ENCODE measurements at regions not wholly inside any gene's neighbourhood (a gene's known extent, or its start where the extent isn't known, plus 50 kb on each side); places are given as distances from the start of the nearest gene placed in this dataset.

- POLR2A ChIA-PET = no interaction called here
- no peak overlapping the region for H3K4me3 Mint-ChIP-seq
- peaks cover 3 to 17% (median 8%) of the 10 kb centered on the region in 11 donors for H3K9me3 Mint-ChIP-seq
- H3K27ac Mint-ChIP-seq = no peak overlapping the region
- H3K27me3 Mint-ChIP-seq = peaks cover 0 to 11% (median 4%) of the 10 kb centered on the region in 5 donors
- Histone ChIP-seq H3K27ac (ENCODE audit: low read depth, low read length) (no peak overlapping the region), H3K4me3 (ENCODE audit: low read length) (no peak overlapping the region), H3K4me1 (ENCODE audit: control insufficient read depth in 2 of 2, insufficient read depth in 2 of 2, low read length in 2 of 2) (no peaks in the 10 kb centered on the region), H3K27me3 (ENCODE audit: control insufficient read depth in 2 of 2, insufficient read depth in 2 of 2, low read length in 2 of 2) (no peaks in the 10 kb centered on the region), H3K9me3 (ENCODE audit: control insufficient read depth in 2 of 3, low read length in 3 of 3) (no peaks in the 10 kb centered on the region), H3K36me3 (ENCODE audit: control insufficient read depth in 2 of 3, insufficient read depth in 3 of 3, low read length in 3 of 3) (no peaks in the 10 kb centered on the region)
- CTCF ChIA-PET = no interaction called here
- H3K4me1 Mint-ChIP-seq = no peaks in the 10 kb centered on the region
- DNase-seq (no peak), ATAC-seq (no peak)
- peaks cover 0 to 5% (median 0%) of the 10 kb centered on the region in 5 donors for H3K36me3 Mint-ChIP-seq
- intact Hi-C loops (cut with micrococcal nuclease) = no loop called here
These were observed 53.5 kb upstream of the CHODL start for GRCh38 chr21:18191139-18191538.

- intact Hi-C loops (cut with micrococcal nuclease) = no loop called here
- no peaks in the 10 kb centered on the region for H3K36me3 ChIP-seq (ENCODE audit: control insufficient read depth in 2 of 3, insufficient read depth in 3 of 3, low read length in 3 of 3)
- ChIA-PET CTCF (no interaction called here), POLR2A (no interaction called here)
- Mint-ChIP-seq H3K4me1 (peaks cover 0 to under 1% (median 0%) of the 10 kb centered on the region in 7 donors), H3K27ac (no peak overlapping the region), H3K27me3 (peaks cover 0 to 8% (median 0%) of the 10 kb centered on the region in 5 donors), H3K4me3 (no peak overlapping the region), H3K36me3 (no peaks in the 10 kb centered on the region), H3K9me3 (peaks cover 0 to 8% (median 3%) of the 10 kb centered on the region in 11 donors)
- ATAC-seq (no peak), DNase-seq (no peak)
- H3K4me3 ChIP-seq (ENCODE audit: low read length) = no peak overlapping the region
- H3K27ac ChIP-seq (ENCODE audit: low read depth, low read length) = no peak overlapping the region
- H3K9me3 ChIP-seq (ENCODE audit: control insufficient read depth in 2 of 3, low read length in 3 of 3) = no peaks in the 10 kb centered on the region
- H3K4me1 ChIP-seq (ENCODE audit: control insufficient read depth in 2 of 2, insufficient read depth in 2 of 2, low read length in 2 of 2) = no peaks in the 10 kb centered on the region
- H3K27me3 ChIP-seq (ENCODE audit: control insufficient read depth in 2 of 2, insufficient read depth in 2 of 2, low read length in 2 of 2) = no peaks in the 10 kb centered on the region
These were observed 66.1 kb upstream of the CHODL start for GRCh38 chr21:18178509-18178908.

DNA sequence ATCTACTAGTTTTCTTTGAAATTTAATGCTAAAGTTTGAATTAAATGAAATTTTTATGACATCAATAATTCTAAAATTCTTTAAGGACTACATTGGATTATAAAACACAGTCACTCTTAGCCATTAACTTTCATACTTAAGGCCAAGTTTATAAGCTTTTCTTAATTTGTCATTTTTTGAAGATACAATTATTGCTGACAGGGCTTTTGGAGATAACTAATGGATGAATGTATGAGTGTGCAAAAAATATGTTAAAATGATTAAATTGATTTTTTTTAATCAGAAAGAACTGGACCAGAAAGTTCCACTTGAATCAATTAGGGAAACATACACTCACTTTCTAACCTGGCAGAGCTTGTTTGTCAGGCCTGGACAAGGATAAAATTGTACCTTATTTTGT lies 70.3 kb upstream of the CHODL start:
- Histone ChIP-seq H3K27ac (ENCODE audit: low read depth, low read length) (no peak overlapping the region), H3K36me3 (ENCODE audit: control insufficient read depth in 2 of 3, insufficient read depth in 3 of 3, low read length in 3 of 3) (no peaks in the 10 kb centered on the region), H3K4me3 (ENCODE audit: low read length) (no peak overlapping the region), H3K9me3 (ENCODE audit: control insufficient read depth in 2 of 3, low read length in 3 of 3) (no peaks in the 10 kb centered on the region), H3K27me3 (ENCODE audit: control insufficient read depth in 2 of 2, insufficient read depth in 2 of 2, low read length in 2 of 2) (no peaks in the 10 kb centered on the region), H3K4me1 (ENCODE audit: control insufficient read depth in 2 of 2, insufficient read depth in 2 of 2, low read length in 2 of 2) (no peaks in the 10 kb centered on the region)
- ATAC-seq (no peak), DNase-seq (no peak)
- Mint-ChIP-seq H3K27me3 (peaks cover 0 to 10% (median 0%) of the 10 kb centered on the region in 5 donors), H3K4me1 (no peaks in the 10 kb centered on the region), H3K4me3 (no peak overlapping the region), H3K36me3 (no peaks in the 10 kb centered on the region), H3K27ac (no peak overlapping the region), H3K9me3 (peaks cover 0 to 15% (median 4%) of the 10 kb centered on the region in 11 donors)
- ChIA-PET POLR2A (no interaction called here), CTCF (no interaction called here)
- intact Hi-C loops (cut with micrococcal nuclease) = no loop called here

- intact Hi-C loops (cut with micrococcal nuclease) = no loop called here
- H3K4me1 Mint-ChIP-seq = no peaks in the 10 kb centered on the region
- CTCF ChIA-PET = no interaction called here
These were observed 73.8 kb upstream of the CHODL start for GRCh38 chr21:18170829-18171228.

GRCh38 chr21:18170221-18170620 lies 74.4 kb upstream of the CHODL start:
- H3K27ac ChIP-seq (ENCODE audit: low read depth, low read length) = no peak overlapping the region
- ATAC-seq (no peak), DNase-seq (no peak)
- no peaks in the 10 kb centered on the region for H3K4me1 ChIP-seq (ENCODE audit: control insufficient read depth in 2 of 2, insufficient read depth in 2 of 2, low read length in 2 of 2)
- H3K36me3 ChIP-seq (ENCODE audit: control insufficient read depth in 2 of 3, insufficient read depth in 3 of 3, low read length in 3 of 3) = no peaks in the 10 kb centered on the region
- Mint-ChIP-seq H3K27me3 (peaks cover 0 to 10% (median 0%) of the 10 kb centered on the region in 5 donors), H3K4me1 (no peaks in the 10 kb centered on the region), H3K4me3 (no peak overlapping the region), H3K27ac (no peak overlapping the region), H3K9me3 (peaks cover 0 to 15% (median 3%) of the 10 kb centered on the region in 11 donors), H3K36me3 (no peaks in the 10 kb centered on the region)
- H3K27me3 ChIP-seq (ENCODE audit: control insufficient read depth in 2 of 2, insufficient read depth in 2 of 2, low read length in 2 of 2) = no peaks in the 10 kb centered on the region
- intact Hi-C loops (cut with micrococcal nuclease) = no loop called here
- POLR2A ChIA-PET = no interaction called here
- CTCF ChIA-PET = no interaction called here
- no peak overlapping the region for H3K4me3 ChIP-seq (ENCODE audit: low read length)
- no peaks in the 10 kb centered on the region for H3K9me3 ChIP-seq (ENCODE audit: control insufficient read depth in 2 of 3, low read length in 3 of 3)

More at GRCh38 chr21:18170829-18171228, 73.8 kb upstream of the CHODL start:
- Mint-ChIP-seq H3K36me3 (no peaks in the 10 kb centered on the region), H3K9me3 (peaks cover 0 to 15% (median 3%) of the 10 kb centered on the region in 11 donors), H3K4me3 (no peak overlapping the region), H3K27ac (no peak overlapping the region), H3K27me3 (peaks cover 0 to 10% (median 0%) of the 10 kb centered on the region in 5 donors)
- no peak for DNase-seq
- no peaks in the 10 kb centered on the region for H3K4me1 ChIP-seq (ENCODE audit: control insufficient read depth in 2 of 2, insufficient read depth in 2 of 2, low read length in 2 of 2)
- H3K27me3 ChIP-seq (ENCODE audit: control insufficient read depth in 2 of 2, insufficient read depth in 2 of 2, low read length in 2 of 2) = no peaks in the 10 kb centered on the region
- POLR2A ChIA-PET = no interaction called here
- H3K9me3 ChIP-seq (ENCODE audit: control insufficient read depth in 2 of 3, low read length in 3 of 3) = no peaks in the 10 kb centered on the region
- H3K27ac ChIP-seq (ENCODE audit: low read depth, low read length) = no peak overlapping the region
- ATAC-seq = no peak
- no peaks in the 10 kb centered on the region for H3K36me3 ChIP-seq (ENCODE audit: control insufficient read depth in 2 of 3, insufficient read depth in 3 of 3, low read length in 3 of 3)
- no peak overlapping the region for H3K4me3 ChIP-seq (ENCODE audit: low read length)

GRCh38 chr21:18168108-18168507 lies 76.5 kb upstream of the CHODL start:
- POLR2A ChIA-PET = no interaction called here
- Mint-ChIP-seq H3K4me3 (no peak overlapping the region), H3K27ac (no peak overlapping the region), H3K36me3 (no peaks in the 10 kb centered on the region), H3K27me3 (peaks cover 0 to 9% (median 0%) of the 10 kb centered on the region in 5 donors), H3K4me1 (peaks cover 0 to 3% (median 0%) of the 10 kb centered on the region in 7 donors), H3K9me3 (peaks cover 0 to 15% (median 2%) of the 10 kb centered on the region in 11 donors)
- Histone ChIP-seq H3K36me3 (ENCODE audit: control insufficient read depth in 2 of 3, insufficient read depth in 3 of 3, low read length in 3 of 3) (no peaks in the 10 kb centered on the region), H3K4me1 (ENCODE audit: control insufficient read depth in 2 of 2, insufficient read depth in 2 of 2, low read length in 2 of 2) (no peaks in the 10 kb centered on the region), H3K27me3 (ENCODE audit: control insufficient read depth in 2 of 2, insufficient read depth in 2 of 2, low read length in 2 of 2) (no peaks in the 10 kb centered on the region), H3K4me3 (ENCODE audit: low read length) (no peak overlapping the region), H3K27ac (ENCODE audit: low read depth, low read length) (no peak overlapping the region), H3K9me3 (ENCODE audit: control insufficient read depth in 2 of 3, low read length in 3 of 3) (no peaks in the 10 kb centered on the region)
- ATAC-seq (no peak), DNase-seq (no peak)
- CTCF ChIA-PET = no interaction called here
- intact Hi-C loops (cut with micrococcal nuclease) = no loop called here

DNA sequence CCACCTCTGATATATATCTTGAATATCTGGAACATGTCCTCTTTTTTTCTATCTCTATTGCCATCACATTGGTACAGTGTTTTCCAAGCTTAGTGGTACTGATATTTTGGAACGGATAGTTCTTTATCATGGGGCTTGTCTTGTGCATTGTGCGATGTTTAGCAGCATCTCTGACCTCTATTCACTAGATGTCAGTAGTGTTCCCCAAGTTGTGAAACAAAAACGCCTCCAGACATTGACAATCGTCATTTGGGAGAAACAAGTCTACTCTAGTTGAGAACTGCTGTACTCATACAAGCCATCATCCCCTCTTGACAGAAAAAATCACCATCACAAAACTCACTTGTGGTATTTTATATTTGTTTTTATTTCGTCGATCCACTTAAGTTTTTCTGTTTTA lies 79.7 kb upstream of the CHODL start:
- POLR2A ChIA-PET = no interaction called here
- CTCF ChIA-PET = no interaction called here
- no peaks in the 10 kb centered on the region for H3K9me3 ChIP-seq (ENCODE audit: control insufficient read depth in 2 of 3, low read length in 3 of 3)

More for the DNA sequence above, 79.7 kb upstream of the CHODL start:
- ATAC-seq (no peak), DNase-seq (no peak)
- H3K36me3 ChIP-seq (ENCODE audit: control insufficient read depth in 2 of 3, insufficient read depth in 3 of 3, low read length in 3 of 3) = no peaks in the 10 kb centered on the region
- Mint-ChIP-seq H3K4me1 (peaks cover 0 to 3% (median 0%) of the 10 kb centered on the region in 7 donors), H3K27ac (no peak overlapping the region), H3K36me3 (no peaks in the 10 kb centered on the region), H3K27me3 (no peaks in the 10 kb centered on the region), H3K9me3 (peaks cover 0 to 14% (median 4%) of the 10 kb centered on the region in 11 donors), H3K4me3 (no peak overlapping the region)
- no peak overlapping the region for H3K4me3 ChIP-seq (ENCODE audit: low read length)
- H3K4me1 ChIP-seq (ENCODE audit: control insufficient read depth in 2 of 2, insufficient read depth in 2 of 2, low read length in 2 of 2) = no peaks in the 10 kb centered on the region
- intact Hi-C loops (cut with micrococcal nuclease) = no loop called here
- no peak overlapping the region for H3K27ac ChIP-seq (ENCODE audit: low read depth, low read length)
- no peaks in the 10 kb centered on the region for H3K27me3 ChIP-seq (ENCODE audit: control insufficient read depth in 2 of 2, insufficient read depth in 2 of 2, low read length in 2 of 2)
